CD14-positive monocyte (primary cell): ENCODE measurements at regions not wholly inside any gene's neighbourhood (a gene's known extent, or its start where the extent isn't known, plus 50 kb on each side); places are given as distances from the start of the nearest gene placed in this dataset.

Experiments
- DNase-seq, 3 donors: peaks; one replicate each; pipeline ENCODE4 v3.0.0-alpha.2; 2011 to 2022
- H2AFZ ChIP-seq: 2 replicates; pipeline ENCODE4 v1.6.0; 2012; ENCODE audit warnings: mild to moderate bottlenecking, low read depth, low read length, inconsistent platforms; ENCODE audit not compliant: insufficient read depth, poor library complexity, severe bottlenecking
- H3K27ac ChIP-seq, 2 donors: 1 replicate in 1 of 2; 2 replicates in 1 of 2; pipeline ENCODE4 v1.5.1; 2012 to 2013; ENCODE audit warnings: low read length in 2 of 2, control low read depth in 1 of 2, inconsistent platforms in 1 of 2, low read depth in 1 of 2, mild to moderate bottlenecking in 1 of 2
- H3K27me3 ChIP-seq, 2 donors: one replicate each; pipeline versions ENCODE4 v1.6.0 to v1.6.1; 2011 to 2013; ENCODE audit warnings: low read length in 2 of 2; ENCODE audit not compliant: control insufficient read depth in 2 of 2, insufficient read depth in 2 of 2
- H3K36me3 ChIP-seq, 2 donors: replicated peaks in 1 of 2; 1 replicate in 1 of 2; 2 replicates in 1 of 2; pipeline versions ENCODE4 v1.5.1 to v1.6.1; 2012 to 2013; ENCODE audit warnings: low read length in 2 of 2, control low read depth in 1 of 2, inconsistent platforms in 1 of 2, mild to moderate bottlenecking in 1 of 2; ENCODE audit not compliant: insufficient read depth in 2 of 2, control insufficient read depth in 1 of 2
- H3K4me1 ChIP-seq, 2 donors: 1 replicate in 1 of 2; 2 replicates in 1 of 2; pipeline versions ENCODE4 v1.5.1 to v1.6.1; 2012 to 2013; ENCODE audit warnings: low read length in 2 of 2, control low read depth in 1 of 2, inconsistent platforms in 1 of 2, mild to moderate bottlenecking in 1 of 2, moderate library complexity in 1 of 2; ENCODE audit not compliant: insufficient read depth in 2 of 2, control insufficient read depth in 1 of 2
- H3K4me2 ChIP-seq: replicated peaks from 2 replicates; pipeline ENCODE3; 2012; ENCODE audit warnings: low read length, moderate library complexity, mild to moderate bottlenecking; ENCODE audit not compliant: poor library complexity, severe bottlenecking; ENCODE audit errors: extremely low read depth
- H3K4me3 ChIP-seq, 3 experiments: fragments of 200-600 bp in 1 of 3; sonication (generic) in 1 of 3; replicated peaks in 1 of 3; 1 replicate in 2 of 3; 2 replicates in 1 of 3; pipeline ENCODE4 v1.5.1; 2011 to 2013; ENCODE audit warnings: low read length in 3 of 3, mild to moderate bottlenecking in 3 of 3, control low read depth in 2 of 3, low read depth in 2 of 3, inconsistent platforms in 1 of 3, moderate library complexity in 1 of 3
- H3K79me2 ChIP-seq: 2 replicates; pipeline ENCODE4 v1.6.0; 2012; ENCODE audit warnings: mild to moderate bottlenecking, control low read depth, inconsistent platforms, low read length, moderate library complexity; ENCODE audit not compliant: insufficient read depth
- H3K9ac ChIP-seq: 2 replicates; pipeline ENCODE4 v1.6.0; 2017; ENCODE audit warnings: low read length, mild to moderate bottlenecking; ENCODE audit not compliant: insufficient read depth, poor library complexity, severe bottlenecking
- H3K9me3 ChIP-seq, 2 donors: replicated peaks in 1 of 2; 1 replicate in 1 of 2; 2 replicates in 1 of 2; pipeline versions ENCODE4 v1.5.1 to v1.6.1; 2012 to 2013; ENCODE audit warnings: low read length in 2 of 2, control low read depth in 1 of 2; ENCODE audit not compliant: control insufficient read depth in 1 of 2, insufficient read depth in 1 of 2
- H4K20me1 ChIP-seq: 2 replicates; pipeline ENCODE4 v1.6.0; 2012; ENCODE audit warnings: mild to moderate bottlenecking, low read length, control low read depth, moderate library complexity; ENCODE audit not compliant: insufficient read depth
- H3K27ac Mint-ChIP-seq, 7 donors: one replicate each; pipeline ENCODE4 v1.8.0; 2020; ENCODE audit warnings: mild to moderate bottlenecking in 7 of 7, mixed read lengths in 7 of 7, moderate library complexity in 6 of 7, inconsistent platforms in 2 of 7
- H3K27me3 Mint-ChIP-seq, 3 donors: one replicate each; pipeline ENCODE4 v1.8.0; 2021 to 2022; ENCODE audit warnings: low read depth in 3 of 3, mild to moderate bottlenecking in 3 of 3, mixed read lengths in 3 of 3, moderate library complexity in 3 of 3, inconsistent platforms in 1 of 3
- H3K36me3 Mint-ChIP-seq, 2 donors: one replicate each; pipeline ENCODE4 v1.8.0; 2020; ENCODE audit warnings: mixed read lengths in 2 of 2, inconsistent platforms in 1 of 2, mild to moderate bottlenecking in 1 of 2
- H3K4me1 Mint-ChIP-seq: one replicate; pipeline ENCODE4 v1.8.0; 2020; ENCODE audit warnings: mild to moderate bottlenecking, mixed read lengths
- H3K4me3 Mint-ChIP-seq, 2 donors: one replicate each; pipeline ENCODE4 v1.8.0; 2020; ENCODE audit warnings: mild to moderate bottlenecking in 2 of 2, mixed read lengths in 2 of 2, moderate library complexity in 1 of 2
- H3K9me3 Mint-ChIP-seq, 7 donors: one replicate each; pipeline ENCODE4 v1.8.0; 2020 to 2022; ENCODE audit warnings: mixed read lengths in 7 of 7, mild to moderate bottlenecking in 6 of 7, moderate library complexity in 6 of 7, inconsistent platforms in 2 of 7
- CTCF ChIP-seq: fragments of 200-600 bp; IDR thresholded peaks from one replicate; pipeline ENCODE4 v1.8.0; 2022; ENCODE audit warnings: antibody characterized with exemption, mild to moderate bottlenecking
- WGBS: methylation state at CpG from one replicate; pipeline ENCODE4 v1.1.5; 2013; ENCODE audit warnings: missing lambda C conversion rate; ENCODE audit not compliant: insufficient coverage; 5-methylcytosine and 5-hydroxymethylcytosine counted together
- intact Hi-C, 2 donors: fragments of 100-400 bp; cut with micrococcal nuclease; formaldehyde crosslinking; loops; one replicate each; pipeline versions ENCODE4 v1.15.0 to v1.15.1; 2023

GRCh38 chr12:90546511-90546910 lies 408.5 kb downstream of the CCER1 start:
- H3K27ac ChIP-seq = no peak overlapping the region
- peaks cover 0 to 3% (median 1%) of the 10 kb centered on the region in 7 donors for H3K9me3 Mint-ChIP-seq

GRCh38 chr12:90543841-90544240 lies 411.1 kb downstream of the CCER1 start:
- Mint-ChIP-seq H3K36me3 (no peaks in the 10 kb centered on the region), H3K4me3 (no peak overlapping the region), H3K27me3 (peaks cover 0 to 1% (median 1%) of the 10 kb centered on the region in 3 donors), H3K4me1 (no peaks in the 10 kb centered on the region), H3K9me3 (peaks cover 0 to 3% (median 0%) of the 10 kb centered on the region in 7 donors), H3K27ac (no peak overlapping the region)
- H3K27me3 ChIP-seq = no peaks in the 10 kb centered on the region
- H3K9me3 ChIP-seq = no peaks in the 10 kb centered on the region
- no peak for TF ChIP-seq CTCF
- H3K79me2 ChIP-seq = no peaks in the 10 kb centered on the region
- no CpG with 5 or more reads among the region's 4 CpGs for WGBS
- intact Hi-C loops = no loop called here
- no peak overlapping the region for H3K9ac ChIP-seq
- no peak for DNase-seq
- no peak overlapping the region for H3K4me3 ChIP-seq
- H2AFZ ChIP-seq = no peak overlapping the region
- H3K4me2 ChIP-seq = no peak overlapping the region
- no peaks in the 10 kb centered on the region for H3K4me1 ChIP-seq
- no peak overlapping the region for H3K27ac ChIP-seq
- no peaks in the 10 kb centered on the region for H3K36me3 ChIP-seq
- H4K20me1 ChIP-seq = no peaks in the 10 kb centered on the region

More at GRCh38 chr12:90546511-90546910, 408.5 kb downstream of the CCER1 start:
- H3K4me1 ChIP-seq = no peaks in the 10 kb centered on the region
- peaks cover 0 to 5% (median 1%) of the 10 kb centered on the region in 3 donors for H3K27me3 Mint-ChIP-seq
- no peaks in the 10 kb centered on the region for H3K36me3 ChIP-seq
- no peaks in the 10 kb centered on the region for H3K27me3 ChIP-seq
- H3K27ac Mint-ChIP-seq = no peak overlapping the region
- H3K4me2 ChIP-seq = no peak overlapping the region
- no peak overlapping the region for H3K4me3 Mint-ChIP-seq
- TF ChIP-seq CTCF = no peak
- no peaks in the 10 kb centered on the region for H3K79me2 ChIP-seq
- H3K4me1 Mint-ChIP-seq = no peaks in the 10 kb centered on the region
- WGBS = no CpG with 5 or more reads among the region's 3 CpGs
- H2AFZ ChIP-seq = no peak overlapping the region
- intact Hi-C loops = no loop called here
- DNase-seq = no peak
- H3K9ac ChIP-seq = no peak overlapping the region
- no peaks in the 10 kb centered on the region for H3K9me3 ChIP-seq
- H3K36me3 Mint-ChIP-seq = no peaks in the 10 kb centered on the region
- no peaks in the 10 kb centered on the region for H4K20me1 ChIP-seq
- no peak overlapping the region for H3K4me3 ChIP-seq
